Superior temporal gyrus (tissue), 1 donor: ENCODE measurements at regions not wholly inside any gene's neighbourhood (a gene's known extent, or its start where the extent isn't known, plus 50 kb on each side); places are given as distances from the start of the nearest gene placed in this dataset.
"Not testable (repeated sequence)": the region's sequence is repeated elsewhere in the genome, so short reads cannot be mapped to it uniquely, and the experiment has no call there.

Source experiments
- DNase-seq: peaks from one replicate; pipeline ENCODE4 v3.0.0-alpha.2; 2016; ENCODE audit errors: extremely low spot score

DNA sequence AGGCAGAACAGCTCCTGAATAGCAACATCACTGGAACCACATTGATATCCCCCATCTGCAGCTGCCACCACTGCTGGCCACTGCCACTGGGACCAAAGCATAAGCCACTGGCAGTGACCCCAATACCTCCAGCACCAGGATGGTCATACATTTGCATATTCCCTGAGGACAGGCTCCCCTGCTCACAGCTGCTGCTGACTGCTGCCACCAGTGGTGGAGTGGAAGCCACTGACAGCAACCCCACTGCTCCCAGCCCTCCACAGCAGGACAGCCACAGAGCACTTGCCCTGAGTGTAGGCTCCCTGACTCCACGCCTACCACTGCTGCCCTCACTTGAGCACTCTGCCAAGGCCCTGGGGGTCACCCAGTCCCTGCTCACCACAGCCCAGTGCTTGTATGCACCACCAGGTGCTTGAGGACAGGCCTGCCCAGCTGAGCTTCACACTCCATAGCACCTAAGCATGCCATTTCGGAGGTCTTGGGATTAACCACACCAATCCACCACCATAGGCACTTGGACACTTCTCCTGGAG lies 327.4 kb upstream of the RPS23 start:
- DNase-seq, result no peak

DNA sequence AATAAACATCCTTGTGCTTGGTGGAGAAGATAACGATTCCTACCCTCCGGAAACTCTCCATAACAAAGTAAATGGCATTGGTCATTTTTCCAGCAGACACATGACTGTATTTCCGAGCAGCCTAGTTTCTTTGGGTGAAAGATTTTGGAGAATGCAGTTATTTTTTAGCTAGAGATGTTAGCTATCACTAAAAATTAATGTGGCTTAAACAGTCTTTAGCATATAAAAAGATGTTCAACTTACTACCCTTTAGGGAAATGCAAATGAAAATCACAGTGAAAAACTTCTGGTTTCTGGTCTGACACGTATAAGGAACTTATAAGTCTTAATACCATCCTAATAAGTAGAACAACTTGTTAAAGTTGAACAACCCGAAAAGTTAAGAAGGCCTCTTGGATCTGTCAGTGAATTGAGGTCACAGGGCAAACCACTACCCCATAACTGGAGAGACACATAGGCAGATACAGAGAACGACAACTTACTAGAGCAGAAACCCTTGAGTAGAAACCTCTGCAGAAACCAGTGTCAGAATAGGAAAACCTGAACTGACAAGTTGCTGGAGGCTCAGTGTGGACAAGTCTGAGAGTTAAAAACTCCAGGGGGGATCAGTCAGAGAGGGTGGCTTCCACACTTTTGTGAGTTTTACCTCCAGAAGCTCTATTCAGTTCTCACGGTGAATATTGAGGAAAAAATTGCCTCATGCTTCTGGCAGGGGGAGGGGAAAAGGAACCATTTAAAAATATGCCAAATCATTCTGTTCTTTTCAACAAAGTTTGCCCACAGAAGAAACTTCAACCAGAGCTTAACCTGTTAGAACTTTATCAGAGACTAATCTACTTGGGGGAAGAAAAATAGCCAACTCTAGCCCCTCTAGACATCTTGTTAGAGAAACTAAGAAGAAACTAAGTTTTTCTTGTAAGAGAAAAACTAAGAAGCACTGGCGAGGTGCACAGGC lies 325.2 kb upstream of the RPS23 start:
- DNase-seq, result no peak

DNA sequence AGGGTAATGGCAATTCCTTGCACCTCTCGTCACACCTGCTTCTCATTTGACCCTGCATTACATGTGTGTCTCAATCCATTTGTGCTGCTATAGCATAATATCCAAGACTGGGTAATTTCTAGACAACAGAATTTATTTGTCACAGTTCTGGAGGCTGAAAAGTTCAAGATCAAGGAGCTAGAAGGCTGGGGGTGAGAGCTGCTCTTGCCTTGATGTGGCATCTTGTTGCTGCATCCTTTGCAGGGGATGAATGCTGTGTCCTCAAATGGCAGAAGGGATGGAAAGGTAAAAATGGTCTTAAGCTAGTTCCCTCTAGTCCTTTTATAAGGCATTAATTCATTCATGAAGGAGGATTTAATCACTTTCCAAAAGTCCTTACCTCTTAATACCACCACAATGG lies 323.7 kb upstream of the RPS23 start:
- no peak for DNase-seq

DNA sequence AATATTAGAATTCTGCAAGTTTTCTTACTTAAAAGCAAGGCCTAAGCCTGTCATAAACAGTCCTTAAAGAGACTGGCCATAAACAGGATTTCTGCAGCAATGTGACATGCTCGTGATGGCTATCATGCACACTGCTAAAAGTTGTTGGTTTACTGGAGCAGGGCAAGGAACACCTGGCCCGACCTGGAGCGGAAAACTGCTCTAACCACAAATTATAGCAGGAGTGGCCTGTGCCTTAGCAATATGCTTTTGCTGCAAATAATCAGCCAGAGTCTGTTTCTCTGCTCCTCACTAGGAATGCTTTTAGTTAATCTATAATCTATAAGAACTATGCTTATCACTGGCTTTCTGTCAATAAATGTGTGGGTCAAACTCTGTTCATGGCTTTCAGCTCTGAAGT lies 322.9 kb upstream of the RPS23 start:
- no peak for DNase-seq

DNA sequence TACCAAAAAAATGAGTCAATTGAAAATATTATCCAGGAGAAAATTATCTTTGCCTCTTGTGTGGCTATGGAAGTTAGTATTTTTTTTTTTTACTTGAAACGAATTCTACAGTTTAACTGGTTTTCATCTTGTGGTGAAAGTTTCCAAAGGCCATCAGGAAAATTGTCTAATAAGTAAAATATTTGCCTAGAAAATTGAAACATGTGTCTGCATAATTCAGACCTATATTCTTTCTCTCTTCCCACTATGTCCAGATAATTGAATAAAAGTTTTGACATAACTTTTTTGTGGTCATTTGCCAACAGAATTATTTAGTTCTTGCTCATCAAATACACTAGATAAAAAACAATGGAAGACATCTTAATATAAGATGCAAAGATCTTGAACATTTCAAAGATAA lies 321.5 kb upstream of the RPS23 start:
- no peak for DNase-seq

DNA sequence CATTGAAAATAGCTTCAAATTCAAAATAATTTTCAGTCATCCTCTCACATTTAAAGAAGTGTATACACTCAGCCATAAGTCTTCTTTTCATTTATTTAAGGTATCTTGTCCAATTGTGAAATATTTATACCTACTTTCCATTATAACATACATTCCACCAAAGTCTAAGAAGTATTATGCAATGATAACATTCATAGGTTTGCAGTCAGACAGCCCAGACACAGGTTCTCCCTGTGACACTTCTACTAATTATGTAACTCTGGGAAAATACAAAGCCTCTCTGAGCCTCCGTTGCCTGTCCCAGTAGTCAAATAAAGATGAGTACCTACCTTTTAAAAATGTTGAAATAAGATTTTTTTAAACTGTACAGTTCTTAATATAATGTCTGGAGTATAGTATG lies 320.9 kb upstream of the RPS23 start:
- DNase-seq, result no peak

DNA sequence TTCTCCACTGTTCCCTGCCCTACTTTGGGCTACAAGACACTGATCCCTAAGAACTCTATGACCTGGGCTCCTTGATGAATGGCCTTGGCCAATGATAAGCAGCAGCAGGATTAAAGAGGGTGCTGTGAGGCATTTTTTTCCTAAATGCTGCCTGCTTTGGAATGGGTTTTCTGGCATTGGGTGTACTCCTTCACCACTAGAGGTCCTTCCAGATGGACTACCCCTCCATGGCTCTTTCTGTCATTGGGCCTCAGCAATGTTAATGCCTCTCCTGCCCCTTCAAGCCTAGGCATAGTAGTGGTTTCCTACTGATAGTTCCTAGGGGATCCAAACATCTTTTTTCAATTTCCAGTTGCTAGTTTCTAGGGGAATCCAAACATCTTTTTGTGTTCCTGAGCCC lies 319.3 kb upstream of the RPS23 start:
- no peak for DNase-seq

DNA sequence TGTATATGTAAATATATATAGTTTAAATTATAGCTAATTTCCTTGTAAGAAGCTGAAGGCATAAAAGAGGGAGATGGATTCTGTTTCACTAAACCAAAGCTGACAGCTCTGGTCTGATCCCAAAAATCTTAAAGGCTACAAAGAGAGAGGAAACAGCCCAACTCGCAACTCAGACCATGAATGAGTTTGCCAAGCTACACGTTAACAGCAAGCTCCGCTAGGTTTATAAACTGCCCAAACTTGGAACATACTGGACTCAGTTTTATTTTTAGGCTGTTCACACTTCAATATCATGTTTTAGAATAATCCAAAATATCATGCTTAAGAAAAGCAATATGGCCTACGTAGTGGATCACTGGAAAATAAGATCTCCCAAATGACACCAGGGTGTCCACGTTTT lies 318.3 kb upstream of the RPS23 start:
- DNase-seq, result no peak

DNA sequence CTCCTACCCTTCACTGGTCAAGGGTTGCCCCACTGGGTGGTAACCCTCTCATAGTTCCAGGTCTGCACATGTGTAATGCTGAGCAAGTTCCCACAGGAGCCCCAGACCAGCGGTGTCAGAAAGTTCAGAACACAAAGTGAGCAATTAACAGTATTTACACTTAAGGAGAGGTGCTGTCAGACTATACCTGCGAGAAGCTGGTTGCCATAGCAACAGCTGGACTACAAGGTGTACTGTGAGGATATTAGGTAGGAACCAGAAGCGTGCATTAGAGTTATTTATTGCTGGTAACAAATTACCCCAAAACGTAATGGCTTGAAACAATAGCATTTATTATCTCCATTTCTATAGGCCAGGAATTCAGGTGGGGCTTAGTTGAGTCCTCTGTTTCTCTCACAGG lies 317.0 kb upstream of the RPS23 start:
- no peak for DNase-seq

DNA sequence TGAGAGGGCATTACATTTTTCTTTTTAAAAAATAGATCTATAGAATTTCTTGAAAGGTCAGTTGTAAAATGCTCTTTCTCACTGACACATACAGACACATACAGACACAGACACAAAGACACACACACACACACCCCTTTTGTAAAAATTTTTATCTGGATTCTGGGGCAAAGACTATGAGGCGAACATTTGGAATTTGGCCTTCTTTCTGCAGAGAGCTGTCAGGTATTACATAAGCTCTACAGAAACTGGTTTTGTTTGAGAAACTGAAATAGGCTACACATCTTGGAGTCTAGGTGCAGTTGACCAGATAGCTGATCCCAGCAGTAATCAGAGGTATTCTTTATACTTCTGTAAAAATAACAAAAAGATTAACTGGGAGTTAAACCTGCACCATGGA lies 315.9 kb upstream of the RPS23 start:
- no peak for DNase-seq

DNA sequence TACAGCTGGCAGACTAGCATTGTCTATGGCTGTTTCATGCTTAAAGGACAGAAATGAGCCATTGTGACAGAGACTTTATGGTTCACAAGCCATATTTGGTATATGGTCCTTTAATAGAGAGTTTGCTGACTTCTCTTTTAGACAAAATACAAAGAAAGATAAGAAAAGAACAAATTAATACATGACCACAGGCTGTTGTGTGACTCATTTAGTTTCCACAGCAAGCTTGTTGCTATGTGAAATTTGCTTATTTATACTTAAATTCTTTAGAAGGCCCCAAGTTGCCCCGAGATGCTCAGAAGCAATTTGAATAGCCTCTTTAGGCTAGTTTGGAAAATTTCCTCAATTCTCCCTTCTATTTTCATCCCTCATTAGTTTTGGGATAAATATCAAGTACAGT lies 315.3 kb upstream of the RPS23 start:
- DNase-seq, result no peak

DNA sequence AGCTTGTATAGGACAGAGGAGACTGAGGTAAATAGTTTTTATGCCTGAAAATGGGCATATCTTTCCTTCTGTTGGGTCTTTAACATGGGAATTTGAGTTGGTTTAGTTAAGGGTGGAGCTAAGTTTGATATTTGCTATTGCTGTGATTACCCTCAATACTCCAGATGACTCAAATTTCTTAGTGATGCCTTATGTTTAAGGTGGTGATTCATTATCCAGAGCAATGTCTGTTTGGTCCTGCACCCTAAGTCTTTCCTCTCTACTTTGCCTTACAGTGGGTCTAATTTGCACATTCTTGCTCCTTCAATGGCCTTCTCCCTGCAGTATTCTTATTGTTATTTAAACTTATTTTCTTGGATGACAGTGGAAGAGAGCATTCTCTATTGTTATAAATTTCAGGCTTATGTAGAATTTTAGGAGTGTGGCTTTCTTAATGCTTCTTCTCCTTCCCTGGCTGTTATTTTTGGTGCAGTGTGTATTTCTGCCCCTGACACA lies 312.9 kb upstream of the RPS23 start:
- no peak for DNase-seq

DNA sequence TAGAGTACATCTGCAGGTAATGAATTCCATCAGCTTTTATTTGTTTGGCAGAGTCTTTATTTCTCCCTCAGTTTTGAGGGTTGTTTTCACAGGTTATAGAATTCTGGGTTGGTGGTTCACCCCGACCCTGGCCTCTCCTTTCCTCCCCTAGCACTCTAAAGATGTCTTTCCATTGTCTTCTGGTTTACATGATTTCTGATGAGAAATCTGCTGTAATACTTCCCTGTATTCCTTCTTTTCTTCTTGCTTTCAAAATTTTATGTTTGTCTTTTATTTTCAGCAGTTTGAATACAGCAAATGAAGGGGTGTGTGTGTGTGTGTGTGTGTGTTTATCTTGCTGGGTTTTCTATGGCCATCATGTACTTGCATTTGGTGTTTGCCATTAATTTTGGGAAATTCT lies 312.0 kb upstream of the RPS23 start:
- DNase-seq, result no peak

DNA sequence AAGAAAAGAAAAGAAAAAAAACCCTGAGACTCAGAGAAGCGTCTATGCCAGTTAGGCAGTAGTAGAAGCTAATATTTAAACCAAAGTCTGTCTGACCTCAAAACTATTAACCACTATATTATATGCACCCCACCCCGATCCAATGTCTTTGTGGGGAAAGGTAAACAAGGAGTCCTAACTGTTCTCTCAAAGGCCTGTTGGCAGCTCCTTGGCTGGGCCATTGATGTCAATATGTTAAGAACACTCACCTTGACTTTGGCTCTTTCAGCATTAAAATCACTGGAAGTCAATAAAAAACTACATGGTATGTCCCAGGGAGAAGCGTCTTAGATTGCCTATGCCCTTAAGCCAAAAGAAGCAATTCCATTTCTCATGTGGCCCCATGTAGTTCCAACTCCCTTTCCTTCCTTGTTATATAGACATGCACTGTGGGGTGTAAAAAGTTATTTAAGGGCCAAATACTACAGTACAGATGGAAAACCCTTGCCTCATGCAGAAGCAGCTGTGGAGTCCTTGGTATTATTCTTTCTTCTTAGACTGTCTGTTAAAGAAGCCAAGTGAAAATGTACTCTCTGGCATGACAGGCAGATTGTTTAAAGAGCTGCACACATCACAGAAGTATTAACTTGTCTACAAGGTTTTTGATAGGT lies 308.6 kb upstream of the RPS23 start:
- DNase-seq, result no peak

DNA sequence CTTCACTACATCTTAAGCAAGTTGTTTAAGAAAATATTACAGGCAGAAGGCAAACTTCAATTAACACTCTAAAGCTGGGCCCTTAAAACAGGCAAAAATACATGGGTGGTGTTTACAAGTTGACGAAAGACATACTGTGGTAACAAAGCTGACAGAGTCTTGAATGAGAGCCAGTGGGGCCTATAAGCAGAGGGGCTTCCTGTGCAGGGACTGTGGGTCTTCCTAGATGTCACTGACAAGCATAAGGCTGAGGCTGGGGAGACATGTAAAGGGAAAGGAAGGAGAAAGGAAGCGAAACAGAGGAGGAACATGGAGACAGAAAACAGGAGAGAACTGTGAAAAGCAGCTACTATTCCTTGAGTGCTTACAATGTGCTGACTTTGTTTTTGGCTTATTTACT lies 308.0 kb upstream of the RPS23 start:
- no peak for DNase-seq

DNA sequence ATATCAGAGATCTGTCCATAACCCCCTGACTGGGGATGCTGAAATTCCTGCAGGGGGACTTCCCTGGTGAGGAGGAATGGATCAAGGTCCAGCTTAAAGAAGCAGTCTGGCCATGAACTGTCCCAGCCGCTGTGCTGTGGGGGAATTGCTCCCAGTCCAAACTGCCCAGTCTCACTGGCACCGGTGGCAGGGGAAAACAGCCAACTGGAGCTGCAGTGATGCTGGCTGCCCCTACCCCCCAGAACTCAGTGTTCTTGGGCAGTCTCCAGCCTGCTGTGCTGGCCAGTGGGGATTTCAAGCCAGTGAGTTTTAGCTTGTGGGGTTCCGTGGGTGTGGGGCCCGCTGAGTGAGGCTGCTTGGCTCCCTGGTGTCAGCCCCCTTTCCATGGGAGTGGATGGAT lies 306.5 kb upstream of the RPS23 start:
- no peak for DNase-seq

DNA sequence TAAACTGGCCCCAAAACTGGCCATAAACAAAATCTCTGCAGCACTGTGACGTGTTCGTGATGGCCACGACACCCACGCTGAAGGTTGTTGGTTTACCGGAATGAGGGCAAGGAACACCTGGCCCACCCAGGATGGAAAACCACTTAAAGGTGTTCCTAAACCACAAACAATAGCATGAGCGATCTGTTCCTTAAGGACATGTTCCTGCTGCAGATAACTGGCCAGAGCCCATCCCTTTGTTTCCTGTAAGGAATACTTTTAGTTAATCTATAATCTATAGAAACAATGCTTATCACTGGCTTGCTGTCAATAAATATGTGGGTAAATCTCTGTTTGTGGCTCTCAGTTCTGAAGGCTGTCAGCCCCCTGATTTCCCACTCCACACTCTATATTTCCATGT lies 305.2 kb upstream of the RPS23 start:
- DNase-seq, result not testable (repeated sequence)

DNA sequence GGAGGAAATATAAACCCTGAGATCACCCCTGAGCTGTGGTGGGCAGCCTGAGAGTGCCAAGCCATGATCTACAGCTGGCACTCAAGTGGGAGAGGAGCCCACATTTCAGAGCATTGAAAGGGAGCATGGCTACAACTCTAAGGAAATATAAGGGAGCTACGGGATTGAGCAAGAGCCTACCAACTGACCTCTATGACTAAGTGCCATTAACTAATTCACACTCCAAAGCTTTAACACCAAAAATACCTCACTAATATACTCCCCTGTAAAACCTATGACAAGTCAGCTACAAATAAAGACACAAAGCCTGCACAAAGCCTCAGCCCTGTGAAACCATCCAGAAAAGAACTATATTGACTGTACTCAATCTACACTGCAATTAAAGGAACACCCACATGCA lies 286.8 kb upstream of the RPS23 start:
- DNase-seq, result no peak

DNA sequence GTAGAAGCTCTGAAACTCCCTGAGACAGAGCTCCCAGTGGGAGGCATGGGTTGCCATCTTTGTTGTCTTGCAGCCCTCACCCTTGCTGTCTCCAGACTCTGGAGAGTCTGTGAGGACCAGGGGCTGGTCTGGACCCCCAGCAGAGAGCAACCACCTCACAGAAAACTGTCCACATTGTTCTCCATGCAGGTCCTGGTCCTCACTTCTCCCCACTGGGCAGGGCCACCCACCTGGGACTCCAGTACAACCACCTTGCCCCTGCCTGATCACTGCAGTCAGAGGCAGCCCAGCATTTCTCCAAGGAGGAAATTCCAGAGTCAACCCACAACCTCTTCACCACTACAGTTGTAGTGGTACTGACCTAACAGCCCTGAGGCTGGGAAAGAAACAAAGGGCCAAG lies 285.6 kb upstream of the RPS23 start:
- no peak for DNase-seq

DNA sequence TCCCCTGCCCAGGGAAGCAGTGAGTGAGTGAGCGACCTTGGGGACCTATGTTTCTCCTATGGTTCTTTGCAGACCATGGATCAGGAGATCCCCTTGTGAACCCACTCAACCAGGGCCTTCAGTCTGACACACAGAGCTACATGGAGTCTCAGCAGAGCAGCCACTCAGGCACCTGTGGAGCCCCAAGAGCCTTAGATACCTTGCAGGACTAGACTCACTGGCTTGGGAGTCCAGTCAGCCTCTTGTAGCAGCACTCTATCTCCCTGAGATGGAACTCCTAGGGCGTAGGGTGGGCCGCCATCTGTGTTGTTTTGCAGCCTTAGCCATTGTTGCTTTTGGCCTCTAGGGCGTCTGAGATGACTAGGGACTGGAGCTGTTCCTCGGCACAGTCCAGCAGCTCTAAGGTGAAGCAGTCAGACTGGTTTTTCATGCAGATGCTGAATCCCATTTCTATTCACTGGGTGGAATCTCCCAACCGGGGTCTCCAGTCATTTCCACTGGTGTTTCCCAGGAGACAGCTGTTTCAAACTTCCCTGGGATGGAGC lies 284.6 kb upstream of the RPS23 start:
- no peak for DNase-seq

DNA sequence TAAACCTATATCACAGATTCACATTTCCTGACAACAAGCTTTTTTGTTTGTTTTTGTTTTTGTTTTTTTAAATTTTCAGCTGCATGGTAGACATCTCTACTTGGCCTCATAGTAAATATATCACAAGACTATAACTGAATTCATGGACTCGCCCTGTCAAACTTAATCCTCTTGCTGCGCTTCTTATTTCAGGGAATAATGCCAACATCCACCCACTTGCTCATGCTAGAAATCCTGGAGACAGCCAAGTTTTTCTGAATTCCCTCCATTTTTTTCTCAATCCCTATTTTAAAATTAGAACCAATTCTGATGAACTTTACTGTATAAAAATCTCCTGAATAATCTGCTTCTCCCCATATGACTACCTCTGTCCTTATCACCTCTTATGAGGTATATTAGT lies 283.6 kb upstream of the RPS23 start:
- no peak for DNase-seq

DNA sequence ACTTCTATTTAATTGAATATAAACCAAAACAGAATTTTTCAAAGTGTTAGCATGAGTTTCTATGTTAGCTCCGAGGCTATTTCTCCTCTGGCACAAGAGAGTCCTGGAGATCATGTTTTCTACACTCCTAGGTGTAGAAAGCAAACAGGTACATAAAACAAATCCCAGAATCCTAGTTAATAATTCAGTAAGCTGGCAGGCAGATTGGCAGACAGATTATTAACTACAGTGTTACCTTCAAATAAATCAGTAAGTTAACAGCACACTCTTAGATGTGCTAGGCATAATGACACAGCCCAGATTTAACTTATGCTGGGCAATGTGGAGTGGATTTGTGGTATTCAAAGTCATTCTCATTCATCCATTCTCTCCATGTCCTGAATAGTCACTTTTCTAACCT lies 282.8 kb upstream of the RPS23 start:
- DNase-seq, result no peak

DNA sequence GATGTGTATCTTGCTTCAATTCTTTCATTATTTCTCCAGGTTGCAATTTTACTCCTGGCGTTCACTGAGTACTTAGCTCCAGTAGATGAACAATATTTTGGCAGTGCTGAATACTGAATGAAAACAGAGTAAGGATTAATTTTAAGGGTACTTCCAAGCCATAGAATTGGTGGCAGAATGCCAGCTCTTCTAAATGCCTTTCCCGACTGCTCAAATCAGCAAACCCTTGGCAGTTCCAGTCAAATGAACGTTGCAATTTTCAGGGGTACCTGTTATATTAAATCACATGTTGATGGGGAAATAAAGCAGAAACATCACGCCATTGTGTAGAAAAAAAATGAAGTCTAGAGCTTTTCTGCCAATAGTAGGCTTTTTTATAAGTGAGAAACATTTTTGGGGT lies 282.4 kb upstream of the RPS23 start:
- DNase-seq, result no peak
